ENCODE measurements at regions not wholly inside any gene's neighbourhood (a gene's known extent, or its start where the extent isn't known, plus 50 kb on each side); places are given as distances from the start of the nearest gene placed in this dataset.
"Not testable (repeated sequence)": the region's sequence is repeated elsewhere in the genome, so short reads cannot be mapped to it uniquely, and the experiment has no call there.

DNA sequence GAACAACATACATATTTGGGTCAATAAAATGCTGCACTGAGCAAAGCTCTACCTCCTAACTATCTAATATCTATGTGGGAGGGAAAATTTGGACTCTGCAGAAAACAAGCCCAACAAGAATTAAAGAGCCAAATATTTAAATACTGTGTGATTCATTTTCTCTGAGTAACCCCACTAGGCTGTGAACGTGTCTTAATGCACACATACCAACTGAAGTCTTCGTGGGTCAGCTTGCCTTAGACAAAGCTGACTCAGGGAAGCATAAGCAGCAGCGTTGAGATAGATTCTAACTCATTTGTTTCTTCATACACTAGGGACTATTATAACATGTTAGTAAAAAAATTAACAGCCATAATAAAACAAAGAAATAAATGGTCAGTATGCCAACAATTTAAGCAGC, 114.3 kb downstream of the GJA1 start:
- no peak for FAIRE-seq

DNA sequence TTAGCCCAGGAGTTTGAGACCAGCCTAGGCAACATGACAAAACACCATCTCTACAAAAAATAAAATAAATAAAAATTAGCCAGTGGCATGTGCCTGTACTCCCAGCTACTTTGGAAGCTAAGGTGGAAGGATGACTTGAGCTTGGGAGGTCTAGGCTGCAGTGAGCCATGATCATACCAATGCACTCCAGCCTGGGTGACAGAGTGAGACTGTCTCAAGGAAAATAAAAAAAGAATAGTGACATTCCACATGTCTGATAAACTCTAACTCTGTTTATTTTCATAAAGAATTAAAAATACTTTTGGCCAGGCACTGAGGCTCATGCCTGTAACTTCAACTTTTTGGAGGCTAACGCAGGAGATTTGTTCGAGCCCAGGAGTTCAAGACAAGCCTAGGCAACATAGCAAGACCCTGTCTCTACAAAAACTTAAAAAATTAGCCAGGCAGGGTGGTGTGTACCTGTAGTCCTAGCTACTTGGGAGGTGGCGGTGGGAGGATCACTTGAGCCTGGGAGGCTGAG, 115.1 kb downstream of the GJA1 start:
- no peak for FAIRE-seq

DNA sequence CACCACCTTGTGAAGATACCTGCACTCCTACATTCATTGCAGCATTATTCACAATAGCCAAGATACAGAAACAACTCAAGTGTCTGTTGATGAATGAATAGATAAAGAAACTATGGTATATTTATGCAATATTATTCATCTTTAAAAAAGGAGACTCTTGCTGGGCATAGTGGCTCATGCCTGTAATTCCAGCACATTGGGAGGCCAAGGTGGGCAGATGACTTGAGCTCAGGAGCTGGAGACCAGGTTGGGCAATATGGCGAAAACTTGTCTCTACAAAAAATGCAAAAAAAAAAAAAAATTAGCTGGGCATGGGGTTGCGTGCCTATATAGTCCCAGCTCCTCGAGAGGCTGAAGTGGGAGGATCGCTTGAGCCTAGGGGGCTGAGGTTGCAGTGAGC, 119.8 kb downstream of the GJA1 start:
- no peak for FAIRE-seq

DNA sequence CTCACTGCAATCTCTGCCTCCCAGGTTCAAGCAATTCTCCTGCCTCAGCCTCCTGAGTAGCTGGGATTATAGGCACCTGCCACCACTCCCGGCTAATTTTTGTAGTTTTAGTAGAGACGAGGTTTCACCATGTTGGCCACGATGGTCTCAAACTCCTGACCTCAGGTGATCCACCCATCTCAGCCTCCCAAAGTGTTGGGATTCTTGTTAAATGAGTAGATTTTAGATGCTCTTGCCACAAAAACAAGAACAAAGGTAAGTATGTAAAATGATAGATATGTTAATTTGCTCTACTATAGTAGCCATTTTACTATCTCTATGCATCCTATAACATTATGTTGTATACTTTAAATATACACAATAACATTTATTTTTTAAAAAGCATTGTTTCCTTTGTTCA, 120.7 kb downstream of the GJA1 start:
- not testable (repeated sequence) for FAIRE-seq

DNA sequence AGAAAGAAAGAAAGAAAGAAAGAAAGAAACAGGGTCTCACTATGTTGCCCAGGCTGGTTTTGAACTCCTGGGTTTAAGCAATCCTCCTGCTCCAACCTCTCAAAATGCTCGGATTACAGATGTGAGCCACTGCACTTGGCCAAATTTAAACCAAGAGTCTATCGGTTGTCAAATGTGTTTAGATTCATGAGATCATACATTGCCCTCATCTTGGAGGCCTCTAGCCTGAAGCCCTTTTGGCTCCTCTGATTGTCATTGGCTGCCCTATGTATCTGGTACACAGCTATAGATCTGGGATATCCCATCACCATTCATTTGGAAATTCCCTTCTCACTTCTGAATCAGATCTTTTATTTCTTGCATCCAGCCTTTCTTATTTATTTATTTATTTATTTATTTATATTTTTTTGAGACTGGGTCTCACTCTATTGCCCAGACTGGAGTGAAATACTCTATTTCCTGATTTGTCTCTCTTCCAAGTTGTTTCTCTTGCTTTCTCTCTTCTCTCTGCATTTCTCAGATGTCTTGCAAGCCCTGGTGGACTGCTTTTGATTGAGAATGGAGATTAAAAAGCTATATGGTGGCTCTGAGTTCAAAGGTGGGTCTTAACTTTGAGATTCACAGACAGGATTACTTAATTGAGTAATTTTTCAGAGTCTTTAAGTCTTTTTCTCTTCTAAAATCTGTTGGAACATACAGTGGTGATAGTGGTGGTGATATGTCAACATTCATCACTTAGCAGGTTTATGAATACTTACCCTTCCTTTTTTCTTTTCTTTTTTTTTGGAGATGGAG, 121.9 kb downstream of the GJA1 start:
- FAIRE-seq = no peak

DNA sequence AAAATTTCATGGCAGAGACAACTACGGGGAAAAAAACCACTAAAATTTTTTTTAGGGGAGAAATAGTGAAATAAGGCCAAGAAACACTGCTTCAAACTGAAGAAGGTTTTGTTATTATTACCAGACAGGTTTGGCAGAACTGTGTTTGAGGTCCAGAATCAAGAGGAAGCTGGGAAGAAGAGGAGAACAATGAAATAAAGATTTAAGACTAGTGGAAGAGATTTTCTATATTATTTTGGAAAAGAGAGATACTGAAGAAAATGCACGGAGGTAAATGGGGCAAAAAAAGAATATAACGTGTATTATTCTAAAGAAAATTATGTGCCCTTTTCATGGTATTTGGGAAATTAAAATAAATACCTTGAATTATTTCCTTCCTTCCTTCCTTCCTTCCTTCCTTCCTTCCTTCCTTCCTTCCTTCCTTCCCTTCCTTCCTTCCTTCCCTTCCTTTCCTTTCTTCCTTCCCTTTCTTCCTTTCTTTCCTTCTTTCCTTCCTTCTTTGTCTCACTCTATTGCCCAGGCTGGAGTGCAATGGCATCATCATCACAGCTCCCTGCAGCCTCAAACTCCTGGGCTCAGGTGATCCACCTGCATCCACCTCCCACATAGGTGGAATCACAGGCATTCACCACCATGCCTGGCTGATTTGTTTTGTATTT, 124.3 kb downstream of the GJA1 start:
- FAIRE-seq = no peak

DNA sequence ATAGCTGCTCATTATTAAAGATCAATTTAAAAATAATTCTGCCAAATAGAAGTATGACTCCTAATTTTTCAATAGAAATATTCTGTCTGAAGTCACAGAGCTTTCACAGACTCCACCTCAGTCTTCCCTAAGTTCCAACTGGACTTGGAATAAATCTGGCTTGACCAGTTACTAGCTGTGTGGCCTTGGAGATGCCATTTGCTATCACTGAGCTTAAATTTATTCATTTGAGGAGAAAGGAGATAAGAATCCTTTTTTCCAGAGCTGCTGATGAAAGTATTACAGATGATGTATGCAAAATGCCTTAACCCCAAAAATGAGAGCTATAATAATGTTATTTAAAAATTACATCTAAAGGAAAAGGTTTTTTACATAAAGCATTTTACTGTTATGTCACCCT, 125.0 kb downstream of the GJA1 start:
- FAIRE-seq = no peak

DNA sequence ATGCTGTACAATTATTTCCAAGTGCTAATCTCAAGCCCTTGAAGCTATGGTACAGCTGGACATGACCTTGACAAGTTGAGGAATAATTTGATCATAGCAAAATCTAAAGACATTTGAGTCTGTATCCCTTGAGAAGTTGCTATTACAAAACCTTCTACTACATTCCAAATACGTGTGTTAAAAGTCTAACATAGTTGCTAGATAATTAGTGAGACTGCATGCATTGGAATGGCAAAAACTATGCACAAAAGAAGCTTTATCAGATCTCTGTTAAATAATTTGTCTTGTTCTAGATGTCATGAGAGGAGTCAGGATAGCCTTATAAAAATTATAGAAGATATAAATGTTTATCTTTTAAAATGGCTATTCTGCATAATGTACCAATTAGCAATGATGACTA, 127.8 kb downstream of the GJA1 start:
- FAIRE-seq = no peak

DNA sequence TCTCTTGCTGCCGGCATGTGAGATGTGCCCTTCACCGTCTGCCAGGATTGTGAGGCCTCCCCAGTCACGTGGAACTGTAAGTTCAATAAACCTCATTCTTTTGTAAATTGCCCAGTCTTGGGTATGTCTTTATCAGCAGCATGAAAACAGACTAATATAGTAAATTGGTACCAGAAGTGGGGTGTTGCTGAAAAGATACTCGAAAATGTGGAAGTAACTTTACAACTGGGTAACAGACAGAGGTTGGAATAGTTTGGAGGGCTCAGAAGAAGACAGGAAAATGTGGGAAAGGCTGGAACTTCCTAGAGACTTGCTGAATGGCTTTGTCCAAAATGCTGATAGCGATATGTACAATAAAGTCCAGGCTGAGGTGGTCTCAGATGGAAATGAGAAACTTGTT, 129.1 kb downstream of the GJA1 start:
- not testable (repeated sequence) for FAIRE-seq

DNA sequence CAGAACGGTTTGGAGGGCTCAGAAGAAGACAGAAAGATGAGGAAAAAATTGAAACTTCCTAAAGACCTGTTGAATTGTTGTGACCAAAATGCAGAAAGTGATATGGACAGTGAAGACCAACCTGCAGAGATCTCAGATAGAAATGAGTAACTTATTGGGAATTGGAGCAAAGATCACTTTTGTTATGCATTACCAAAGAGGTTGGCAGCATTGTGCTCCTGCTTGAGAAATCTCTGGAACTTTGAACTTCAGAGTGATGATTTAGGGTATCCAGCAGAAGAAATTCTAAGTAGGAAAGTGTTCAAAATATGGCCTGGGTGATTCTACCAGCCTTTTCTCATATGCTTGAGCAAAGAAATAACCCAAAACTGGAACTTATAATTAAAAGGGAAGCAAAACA, 136.0 kb downstream of the GJA1 start:
- no peak for FAIRE-seq

DNA sequence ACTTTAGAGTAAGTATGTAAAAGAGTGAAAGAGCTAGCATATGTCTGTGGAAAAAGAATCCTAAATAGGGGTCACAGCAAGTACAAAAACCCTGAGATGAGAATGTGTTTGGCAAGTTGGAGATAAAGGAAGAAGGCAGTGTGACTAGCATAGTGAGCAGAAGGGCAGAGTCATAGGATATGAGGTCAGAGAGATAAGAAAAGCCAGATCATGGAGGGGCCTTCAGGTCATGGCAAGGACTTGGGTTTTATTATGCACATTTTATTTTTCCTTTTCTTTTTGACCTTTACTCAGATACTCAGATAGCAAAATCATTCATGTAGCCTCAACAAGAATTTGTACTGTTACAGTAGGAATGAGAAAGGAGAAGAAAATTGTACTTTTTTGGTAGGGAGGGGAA, 138.0 kb downstream of the GJA1 start:
- FAIRE-seq = no peak

DNA sequence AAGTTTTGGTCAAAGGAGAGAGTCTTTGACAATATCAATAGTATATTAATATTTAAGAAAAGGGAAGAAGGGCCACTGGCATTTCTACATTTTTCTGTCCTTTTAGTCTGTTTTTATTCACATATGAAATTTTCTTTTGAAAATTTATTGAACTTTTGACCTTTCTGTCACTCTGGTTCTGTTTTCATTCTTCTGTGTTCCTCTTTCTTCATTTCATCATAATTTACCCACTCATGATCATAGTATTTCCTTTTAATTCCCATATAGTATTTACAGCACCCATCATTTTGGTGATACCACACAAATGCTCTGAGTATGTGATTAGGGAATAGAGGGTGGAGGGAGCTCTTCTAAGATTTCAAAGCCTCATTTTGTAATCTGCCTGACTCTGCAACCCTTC, 142.8 kb downstream of the GJA1 start:
- FAIRE-seq = no peak

DNA sequence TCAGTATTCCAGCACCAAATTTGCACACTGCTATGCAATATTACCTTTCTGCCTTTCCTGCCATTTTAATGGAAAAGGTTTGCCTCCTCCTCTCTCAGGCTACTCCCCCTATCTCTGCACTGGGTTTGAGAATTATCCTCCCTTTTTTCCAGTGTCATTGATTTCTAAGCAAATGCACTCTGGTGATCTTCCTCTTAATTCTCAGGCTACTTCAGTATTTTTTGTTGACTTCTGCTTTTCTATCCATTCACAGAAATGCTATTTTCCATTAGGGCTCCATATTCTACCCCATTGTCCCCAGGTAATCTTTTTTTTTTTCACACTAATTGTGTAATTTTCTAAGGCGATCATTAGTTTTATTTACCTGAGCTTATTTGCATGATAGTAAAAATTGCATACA, 144.0 kb downstream of the GJA1 start:
- FAIRE-seq = no peak

DNA sequence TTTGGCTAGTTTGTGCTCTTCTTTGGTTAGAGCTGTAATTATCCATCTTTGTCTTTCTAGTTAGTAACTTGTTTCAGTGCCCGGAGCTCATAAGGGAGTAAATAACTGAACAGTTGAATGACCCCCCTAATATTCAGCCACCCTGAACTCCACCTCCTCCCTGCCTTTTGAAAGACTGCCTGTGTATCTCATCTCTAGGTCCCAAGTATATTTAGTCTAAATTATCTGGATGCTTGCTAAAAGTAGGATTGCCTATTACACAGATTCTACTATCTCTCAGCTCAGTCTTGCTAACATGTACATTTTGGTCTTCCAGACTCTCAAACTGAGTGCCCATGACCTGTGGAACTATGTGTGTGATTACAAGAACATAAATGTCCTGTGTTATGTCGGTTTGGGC, 145.9 kb downstream of the GJA1 start:
- no peak for FAIRE-seq

DNA sequence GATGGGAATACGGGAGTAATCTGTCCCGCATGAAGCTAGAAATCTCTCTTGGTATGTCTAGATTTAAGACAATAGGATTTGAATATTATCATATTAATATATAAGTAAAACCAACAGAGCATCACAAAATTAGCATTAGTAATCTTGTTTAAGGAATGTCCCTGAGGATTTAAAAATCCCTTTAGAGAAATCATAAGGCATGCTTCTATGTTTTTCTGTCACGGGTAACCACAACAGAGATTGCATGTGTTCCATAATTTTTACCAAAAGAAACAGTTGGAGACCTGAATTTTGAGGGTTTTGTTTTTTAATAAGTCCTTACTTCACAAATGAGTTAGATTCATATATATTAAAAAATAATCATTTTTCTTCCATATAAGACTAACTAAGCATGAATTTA, 146.8 kb downstream of the GJA1 start:
- no peak for FAIRE-seq

DNA sequence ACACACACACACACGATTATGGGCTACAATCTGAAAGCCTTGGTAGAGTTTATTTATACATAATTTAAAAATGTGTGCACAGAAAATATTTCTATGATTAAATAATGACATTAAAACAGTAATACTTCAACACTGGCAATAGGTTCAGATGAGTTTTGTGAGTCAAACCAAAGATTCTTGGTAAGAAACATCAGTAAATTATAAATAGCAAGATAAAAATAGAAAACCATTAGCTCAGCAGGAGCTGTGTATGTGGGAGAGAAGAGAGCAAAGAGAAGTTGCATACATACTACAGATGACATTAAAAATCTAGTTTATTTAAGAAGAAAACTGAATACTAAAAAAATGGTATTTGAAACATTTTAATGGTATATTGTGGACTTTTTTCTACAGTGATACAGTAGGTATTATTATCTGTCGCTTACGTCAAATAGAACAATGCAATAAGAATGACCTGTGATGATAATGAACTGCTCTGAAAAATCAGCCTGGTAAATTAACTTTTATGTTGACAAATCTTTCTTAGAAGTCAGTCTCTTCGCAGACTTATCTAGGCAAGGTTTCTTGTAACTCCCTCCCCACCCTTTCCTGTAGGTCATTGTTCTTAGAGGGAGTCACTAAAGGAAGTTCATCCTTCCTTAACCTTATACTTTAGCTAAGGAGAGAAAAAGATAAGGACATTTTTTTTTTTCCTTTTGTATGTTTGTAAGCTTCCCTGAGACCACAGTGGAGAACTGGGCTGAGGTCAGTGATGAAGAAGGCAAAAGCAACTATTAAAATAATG, 149.3 kb downstream of the GJA1 start:
- FAIRE-seq = no peak

DNA sequence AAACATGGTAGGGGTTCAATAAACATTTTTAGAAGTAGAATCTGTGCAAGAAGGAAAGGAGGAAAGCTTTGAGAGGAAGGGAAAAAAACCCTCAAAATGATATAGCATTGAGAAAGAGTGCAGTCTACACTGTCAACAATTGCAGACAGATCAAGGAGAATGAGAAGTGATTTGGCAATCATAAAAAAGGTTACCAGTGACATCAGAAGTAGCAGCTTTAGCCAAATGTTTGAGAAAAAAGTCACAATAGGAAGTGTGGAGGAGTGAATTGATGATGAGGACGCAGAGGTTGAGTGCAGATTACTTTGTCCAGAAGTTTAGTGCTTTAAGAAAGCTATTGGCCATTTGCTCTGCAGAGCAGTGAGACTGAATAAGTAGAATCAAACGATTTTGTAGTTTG, 155.0 kb downstream of the GJA1 start:
- no peak for FAIRE-seq

DNA sequence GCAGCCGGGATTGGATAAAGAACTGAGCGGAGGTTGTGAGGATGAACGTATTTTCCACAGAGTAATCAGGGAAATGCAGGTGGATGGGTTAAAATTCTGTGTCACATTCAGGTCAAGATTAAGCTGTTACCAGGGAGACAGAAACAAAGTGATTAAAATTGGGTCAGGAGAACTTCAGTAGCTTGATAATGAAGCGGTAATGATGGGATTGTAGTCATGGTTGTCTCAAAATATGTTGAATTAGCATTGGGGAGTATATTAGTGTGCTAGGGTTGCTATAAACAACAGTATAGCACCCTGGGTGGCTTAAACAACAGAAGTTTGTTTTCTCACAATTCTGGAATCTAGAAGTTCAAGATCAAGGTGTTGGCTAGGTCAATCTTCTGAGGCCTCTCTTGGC, 155.5 kb downstream of the GJA1 start:
- FAIRE-seq = no peak

DNA sequence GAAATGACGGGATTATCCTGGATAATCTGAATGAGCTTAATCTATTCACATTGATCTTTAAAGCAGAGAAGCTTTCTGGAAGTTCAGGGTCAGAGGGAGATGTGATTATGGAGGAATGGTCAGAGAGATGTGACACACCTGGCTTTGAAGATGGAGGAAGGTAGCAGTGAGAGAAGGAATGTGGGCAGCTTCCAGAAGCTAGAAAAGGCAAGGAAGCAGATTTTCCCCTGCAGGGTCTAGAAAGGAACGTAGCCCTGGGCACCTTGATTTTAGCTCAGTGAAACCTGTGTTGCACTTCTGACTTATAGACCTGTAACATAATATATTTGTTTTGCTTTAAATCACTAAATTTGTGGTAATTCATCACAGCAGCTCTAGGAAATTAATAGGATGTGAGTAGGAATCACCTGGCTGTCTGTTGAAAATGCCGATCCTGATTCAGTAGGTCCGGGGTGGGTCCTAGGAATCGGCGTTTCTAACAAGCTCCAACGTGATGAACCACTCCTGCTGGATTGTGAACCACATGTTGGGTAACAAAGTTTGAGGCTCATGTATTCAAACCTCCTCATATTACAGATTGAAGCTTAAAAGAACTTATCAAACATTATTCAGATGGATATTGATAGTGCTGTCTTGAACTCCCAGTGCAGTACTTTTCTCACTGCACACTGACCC, 157.0 kb downstream of the GJA1 start:
- no peak for FAIRE-seq

DNA sequence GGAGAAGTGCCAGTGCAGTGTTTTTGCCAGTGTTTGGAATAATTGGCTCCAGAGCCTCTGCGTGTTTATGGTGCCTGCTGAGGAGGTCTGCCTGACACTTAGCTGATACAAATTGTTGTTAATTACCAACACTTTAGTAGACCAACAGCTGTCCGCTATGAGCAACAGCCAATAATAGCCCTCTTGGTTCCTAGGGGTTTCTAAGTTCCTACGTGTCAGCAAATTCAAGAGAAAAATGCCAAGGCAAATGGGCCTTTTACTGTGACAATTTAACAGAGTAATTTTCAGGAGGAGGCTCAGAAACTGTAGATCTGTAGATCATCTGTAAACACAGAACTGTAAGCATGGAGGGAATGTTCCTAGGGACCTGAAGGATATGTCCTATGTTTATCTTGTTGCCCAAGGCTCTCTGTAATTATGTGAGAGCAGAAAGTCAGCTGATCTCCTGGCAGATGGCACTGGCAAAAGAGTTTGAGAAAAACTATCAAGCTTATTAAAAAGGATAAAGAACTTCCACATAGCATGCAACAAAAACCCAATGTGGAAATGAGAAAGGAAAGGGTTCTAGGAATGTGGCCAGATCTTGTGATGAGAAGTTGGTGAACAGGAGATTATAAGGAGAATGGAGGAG, 157.7 kb downstream of the GJA1 start:
- FAIRE-seq = no peak

DNA sequence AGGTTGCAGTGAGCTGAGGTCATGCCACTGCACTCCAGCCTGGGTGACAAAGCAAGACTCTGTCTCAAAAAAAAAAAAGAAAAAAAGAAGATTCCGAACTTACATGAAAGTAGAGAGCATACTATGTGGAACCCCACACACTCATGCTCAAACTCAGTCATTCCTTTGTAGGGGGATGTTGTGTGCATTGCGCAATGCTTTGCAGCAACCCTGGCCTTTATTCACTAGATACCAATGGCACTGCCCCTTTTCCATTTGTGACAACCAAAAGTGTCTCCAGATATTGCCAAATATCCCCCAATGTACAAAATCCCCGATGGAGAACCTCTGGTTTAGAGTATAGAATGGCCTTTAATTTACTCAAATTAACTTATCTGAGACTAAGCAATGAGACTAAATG, 158.6 kb downstream of the GJA1 start:
- no peak for FAIRE-seq

DNA sequence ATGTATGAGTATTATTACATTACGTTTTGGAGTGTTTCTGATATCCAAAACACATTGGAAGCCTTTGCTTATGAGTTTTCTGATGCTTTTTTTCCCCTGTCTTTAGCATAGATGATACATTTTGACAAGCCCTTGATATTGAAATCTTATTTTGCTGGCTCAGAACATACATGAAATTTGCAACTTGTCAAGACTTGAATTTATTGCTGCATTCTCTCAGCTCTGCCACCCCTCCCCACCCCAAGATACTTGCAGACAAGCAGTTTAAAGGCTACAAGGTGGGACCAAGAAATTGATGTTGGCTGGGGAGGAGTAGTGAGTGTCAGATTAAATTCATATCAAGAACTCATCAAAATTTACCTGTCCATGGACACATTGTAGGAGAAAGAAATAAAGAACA, 160.2 kb downstream of the GJA1 start:
- FAIRE-seq = no peak

DNA sequence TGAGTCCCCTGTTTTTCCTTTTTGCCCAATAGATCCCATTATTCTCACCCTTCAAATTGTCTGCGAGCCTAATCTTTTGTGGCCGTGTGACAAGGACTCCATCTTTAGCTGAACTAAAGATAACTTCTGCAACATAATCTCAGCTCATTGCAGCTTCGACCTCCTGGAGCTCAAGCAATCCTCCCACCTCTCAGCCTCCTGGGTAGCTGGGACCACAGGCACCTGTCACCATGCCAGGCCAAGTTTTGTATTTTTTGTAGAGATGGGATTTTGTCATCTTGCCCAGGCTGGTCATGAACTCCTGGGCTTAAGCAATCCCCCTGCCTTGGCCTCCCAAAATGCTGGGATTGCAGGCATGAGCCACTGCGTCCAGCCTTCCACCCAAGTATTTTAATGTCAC, 161.0 kb downstream of the GJA1 start:
- FAIRE-seq = no peak

Data from colon (tissue), 2 donors.